Ovary (tissue), 3 donors: ENCODE measurements at regions not wholly inside any gene's neighbourhood (a gene's known extent, or its start where the extent isn't known, plus 50 kb on each side); places are given as distances from the start of the nearest gene placed in this dataset.

Experiments
- EP300 ChIP-seq: sonication (generic); formaldehyde crosslinking; IDR thresholded peaks from one replicate; pipeline ENCODE4 v1.6.1; 2017; ENCODE audit warnings: antibody characterized with exemption
- POLR2A ChIP-seq: fragments of 450-650 bp; IDR thresholded peaks from one replicate; pipeline ENCODE4 v1.6.1; 2017; ENCODE audit warnings: antibody characterized with exemption, mild to moderate bottlenecking, moderate library complexity
- TF ChIP-seq, protein P1 (sequence below), 3 donors: fragments of 450-650 bp in 2 of 3; fragments of 200-600 bp in 1 of 3; IDR thresholded peaks; one replicate each; pipeline versions ENCODE4 v1.5.1 to v1.8.0; 2016 to 2022; ENCODE audit warnings: antibody characterized with exemption in 3 of 3, mild to moderate bottlenecking in 1 of 3
- donor health status: DM: no; HTN: no; CAD: no.

- TF ChIP-seq, protein P1, sequence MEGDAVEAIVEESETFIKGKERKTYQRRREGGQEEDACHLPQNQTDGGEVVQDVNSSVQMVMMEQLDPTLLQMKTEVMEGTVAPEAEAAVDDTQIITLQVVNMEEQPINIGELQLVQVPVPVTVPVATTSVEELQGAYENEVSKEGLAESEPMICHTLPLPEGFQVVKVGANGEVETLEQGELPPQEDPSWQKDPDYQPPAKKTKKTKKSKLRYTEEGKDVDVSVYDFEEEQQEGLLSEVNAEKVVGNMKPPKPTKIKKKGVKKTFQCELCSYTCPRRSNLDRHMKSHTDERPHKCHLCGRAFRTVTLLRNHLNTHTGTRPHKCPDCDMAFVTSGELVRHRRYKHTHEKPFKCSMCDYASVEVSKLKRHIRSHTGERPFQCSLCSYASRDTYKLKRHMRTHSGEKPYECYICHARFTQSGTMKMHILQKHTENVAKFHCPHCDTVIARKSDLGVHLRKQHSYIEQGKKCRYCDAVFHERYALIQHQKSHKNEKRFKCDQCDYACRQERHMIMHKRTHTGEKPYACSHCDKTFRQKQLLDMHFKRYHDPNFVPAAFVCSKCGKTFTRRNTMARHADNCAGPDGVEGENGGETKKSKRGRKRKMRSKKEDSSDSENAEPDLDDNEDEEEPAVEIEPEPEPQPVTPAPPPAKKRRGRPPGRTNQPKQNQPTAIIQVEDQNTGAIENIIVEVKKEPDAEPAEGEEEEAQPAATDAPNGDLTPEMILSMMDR (IDR thresholded peaks at IDR 0.05) = no peak
- TF ChIP-seq EP300 (no peak), POLR2A (no peak)
These were observed 133.4 kb downstream of the RFLNA start for GRCh38 chr12:124428136-124428791.
